ENCODE measurements at regions not wholly inside any gene's neighbourhood (a gene's known extent, or its start where the extent isn't known, plus 50 kb on each side); places are given as distances from the start of the nearest gene placed in this dataset.

DNA sequence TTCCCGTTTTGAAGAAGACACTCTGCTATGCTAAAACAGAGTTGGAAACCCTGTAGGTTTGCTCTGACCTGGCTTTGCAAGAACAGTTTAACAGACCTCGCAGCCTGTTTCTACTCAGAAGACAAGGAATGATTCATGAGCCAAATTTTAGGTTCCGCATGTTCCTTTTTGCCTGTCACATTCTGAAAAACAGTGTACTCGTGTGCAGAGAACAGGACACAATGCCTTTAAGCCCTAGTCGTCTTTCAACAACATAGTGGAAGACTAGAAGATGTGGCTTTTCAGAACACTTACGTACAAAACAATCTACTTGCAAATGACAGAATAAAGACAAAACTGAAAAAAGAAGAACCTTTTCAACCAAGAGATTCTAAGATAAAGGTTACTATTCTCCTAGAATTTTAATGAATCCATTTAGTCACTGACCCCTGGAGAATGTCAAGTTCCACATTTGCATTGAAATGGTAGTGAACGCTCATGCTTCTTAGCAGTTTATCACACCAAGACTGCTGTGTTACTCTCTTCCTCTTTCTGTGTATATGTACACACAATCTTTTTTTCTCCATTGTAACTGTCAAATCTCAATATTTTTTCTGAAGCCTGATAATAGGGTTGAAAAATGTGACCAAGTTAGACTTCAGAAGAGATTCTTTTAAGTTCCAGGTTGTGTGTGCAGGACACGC is 220.7 kb upstream of the NRSN1 start:
- no peak for DNase-seq
- no peak for ATAC-seq
- intact Hi-C loops (cut with micrococcal nuclease) = no loop called here

DNA sequence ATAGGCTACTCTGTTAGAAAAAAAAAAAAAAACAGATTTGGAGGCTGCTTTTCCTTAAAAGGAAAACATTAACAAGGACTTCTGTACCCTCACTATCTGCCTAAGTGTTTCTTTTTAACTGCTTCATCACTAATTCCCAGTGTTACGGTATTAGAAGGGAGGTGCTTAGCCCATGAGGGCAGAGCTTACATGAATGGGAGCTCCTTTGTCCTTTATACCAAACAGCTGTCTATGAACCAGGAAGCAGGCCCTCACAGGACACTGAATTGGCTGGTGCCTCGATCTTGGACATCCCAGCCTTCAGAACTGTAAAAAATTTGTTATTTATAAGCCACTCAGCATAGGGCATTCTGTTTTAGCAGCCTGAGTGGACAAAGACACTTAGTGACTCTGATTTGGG is 215.6 kb upstream of the NRSN1 start:
- ATAC-seq (no peak), DNase-seq (no peak)
- intact Hi-C loops (cut with micrococcal nuclease) = no loop called here

DNA sequence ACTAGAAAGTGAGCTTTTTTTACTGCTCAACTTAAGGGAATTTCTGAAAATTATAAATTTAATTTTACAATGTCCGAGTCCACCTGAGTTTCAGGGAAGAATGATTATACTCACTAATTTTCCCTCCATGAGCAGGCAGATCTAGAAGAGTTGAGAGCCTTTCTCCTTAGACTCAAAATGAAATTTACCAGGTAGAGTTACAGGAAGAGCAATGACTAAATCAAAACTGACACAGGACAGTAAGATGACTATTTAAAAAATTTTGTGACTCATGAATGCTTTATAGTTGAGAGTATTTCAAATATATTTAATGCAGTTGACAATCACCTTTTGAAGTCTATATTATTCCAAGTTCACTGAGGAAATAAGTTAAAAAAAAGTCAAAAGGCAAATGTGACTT is 198.1 kb upstream of the NRSN1 start:
- ATAC-seq (no peak), DNase-seq (no peak)
- intact Hi-C loops (cut with micrococcal nuclease) = no loop called here

DNA sequence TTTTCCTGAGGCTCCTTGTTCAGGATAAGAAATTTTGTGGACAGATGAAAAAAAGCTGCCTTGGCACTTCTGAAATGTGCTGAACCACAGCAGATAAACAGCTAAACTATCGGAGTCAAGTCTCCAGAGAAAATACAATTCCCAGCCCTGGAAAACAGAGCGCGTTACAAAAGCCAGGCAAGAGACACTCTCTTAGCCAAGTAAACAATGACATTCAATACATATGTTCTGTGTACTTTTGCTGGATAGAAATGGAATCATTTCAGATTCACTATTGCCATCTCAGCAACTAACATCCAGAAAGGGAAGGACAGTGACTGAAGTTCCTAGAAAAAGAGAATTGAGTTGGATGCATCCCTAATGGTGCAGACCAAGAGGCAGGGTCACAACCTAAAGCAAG is 196.8 kb upstream of the NRSN1 start:
- no peak for DNase-seq
- no peak for ATAC-seq
- intact Hi-C loops (cut with micrococcal nuclease) = no loop called here

DNA sequence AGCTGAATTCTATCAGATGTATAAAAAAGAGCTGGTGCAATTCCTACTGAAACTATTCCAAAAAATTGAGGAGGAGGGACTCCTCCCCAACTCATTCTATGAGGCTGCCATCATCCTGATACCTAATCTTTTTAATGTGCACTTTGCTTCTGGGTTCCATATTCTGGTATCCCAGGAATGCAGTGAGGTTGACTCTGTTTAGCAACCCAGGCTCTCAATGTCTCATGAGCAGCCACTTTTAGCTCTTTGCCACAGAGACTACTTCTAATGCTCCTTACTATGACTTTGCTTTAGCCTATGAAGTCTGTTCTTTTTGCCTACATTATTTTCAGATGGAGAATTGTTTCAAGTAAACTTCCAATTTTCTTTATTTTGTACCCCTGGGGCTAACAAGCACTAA is 185.5 kb upstream of the NRSN1 start:
- DNase-seq = no peak

DNA sequence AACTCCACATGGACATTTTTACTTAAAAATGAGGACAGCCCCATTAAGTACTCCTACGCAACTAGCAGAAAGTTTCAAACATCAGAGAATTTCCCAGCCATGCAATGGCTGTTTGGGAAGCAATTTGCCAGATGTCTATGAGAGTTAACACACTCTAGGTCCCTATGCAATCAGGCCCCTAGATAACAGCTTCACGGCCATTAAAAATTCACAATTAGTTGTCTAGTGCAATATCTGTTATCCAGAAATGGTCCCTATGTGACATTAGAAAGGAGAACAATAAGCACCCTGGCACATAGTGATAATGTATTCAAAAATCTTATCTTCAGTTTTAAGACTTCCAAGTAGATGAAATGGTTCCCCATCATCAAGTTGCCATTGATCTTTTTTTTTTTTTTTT is 174.3 kb upstream of the NRSN1 start:
- no peak for ATAC-seq
- intact Hi-C loops (cut with micrococcal nuclease) = no loop called here
- DNase-seq = no peak

More for the DNA sequence above, 185.5 kb upstream of the NRSN1 start:
- ATAC-seq = no peak
- intact Hi-C loops (cut with micrococcal nuclease) = no loop called here

DNA sequence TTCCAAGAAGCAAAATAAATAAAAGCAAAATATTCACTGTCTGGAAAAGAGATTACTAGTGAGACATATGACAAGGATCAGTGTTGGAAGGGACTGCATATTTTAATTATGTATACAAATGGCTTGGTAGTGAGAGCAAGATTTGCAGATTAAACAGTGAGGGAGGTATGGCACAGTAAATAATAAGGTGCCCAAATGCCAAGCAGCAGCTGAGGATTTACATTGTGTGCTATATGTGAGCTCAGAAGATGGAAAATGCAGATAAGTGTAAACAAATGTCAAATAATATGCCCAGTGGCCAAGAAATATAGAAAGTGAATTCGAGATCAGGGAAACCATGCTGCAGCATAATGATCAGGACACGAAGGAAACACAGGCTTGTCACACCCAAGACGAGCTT is 173.8 kb upstream of the NRSN1 start:
- intact Hi-C loops (cut with micrococcal nuclease) = no loop called here
- no peak for DNase-seq
- no peak for ATAC-seq

DNA sequence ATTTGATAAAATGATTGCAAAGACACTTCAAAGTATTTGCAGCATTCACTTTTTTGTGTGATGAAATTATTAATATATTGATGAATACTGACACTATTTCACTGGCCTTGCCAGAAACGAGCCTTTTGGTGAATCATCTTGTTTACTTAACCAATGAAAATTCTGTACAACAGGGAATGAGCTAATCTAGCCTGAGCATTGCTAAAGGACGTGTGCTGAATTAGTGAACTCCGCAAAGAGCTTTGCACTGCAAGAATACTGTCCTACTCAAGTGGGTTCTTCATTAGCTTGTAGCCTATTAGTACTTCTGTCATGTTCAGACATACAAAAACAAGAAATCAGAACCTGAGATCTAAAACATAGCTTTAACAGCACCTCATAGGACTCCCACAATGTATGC is 172.0 kb upstream of the NRSN1 start:
- ATAC-seq (no peak), DNase-seq (no peak)
- intact Hi-C loops (cut with micrococcal nuclease) = no loop called here

DNA sequence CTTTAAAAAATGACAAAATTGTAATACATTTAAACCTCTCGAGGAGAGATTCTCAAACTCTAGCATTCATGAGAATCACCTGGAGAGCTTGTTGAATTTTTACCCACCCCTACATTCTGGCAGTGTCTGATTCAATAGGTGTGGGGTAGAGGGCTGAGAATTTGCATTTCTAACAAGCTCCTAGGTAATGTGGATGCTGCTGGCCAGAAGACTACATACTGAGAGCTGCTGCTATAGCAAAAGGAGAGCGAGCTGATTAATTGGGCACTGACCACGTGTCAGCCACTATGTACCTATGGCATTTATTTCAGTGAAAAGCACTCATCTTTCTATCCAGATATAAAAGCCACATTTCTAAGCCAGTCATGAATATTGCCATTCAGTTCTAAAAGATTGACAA is 169.0 kb upstream of the NRSN1 start:
- no peak for DNase-seq
- no peak for ATAC-seq
- intact Hi-C loops (cut with micrococcal nuclease) = no loop called here

DNA sequence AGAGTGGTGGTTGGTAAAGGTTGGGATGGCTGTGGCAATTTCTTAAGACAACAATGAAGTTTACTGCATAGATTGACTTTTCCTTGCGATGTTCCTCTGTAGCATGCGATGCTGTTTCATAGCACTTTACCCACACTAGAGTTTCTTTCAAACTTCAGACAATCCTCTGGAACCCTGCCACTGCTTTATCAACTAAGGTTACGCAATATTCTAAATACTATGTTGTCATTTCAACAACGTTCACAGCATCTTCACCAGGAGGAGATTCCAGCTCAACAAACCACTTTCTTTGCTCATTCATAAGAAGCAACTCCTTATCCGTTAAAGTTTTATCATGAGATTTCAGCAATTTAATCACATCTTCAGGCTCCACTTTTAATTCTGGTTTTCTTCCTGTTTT is 161.2 kb upstream of the NRSN1 start:
- ATAC-seq (no peak), DNase-seq (no peak)
- intact Hi-C loops (cut with micrococcal nuclease) = no loop called here

DNA sequence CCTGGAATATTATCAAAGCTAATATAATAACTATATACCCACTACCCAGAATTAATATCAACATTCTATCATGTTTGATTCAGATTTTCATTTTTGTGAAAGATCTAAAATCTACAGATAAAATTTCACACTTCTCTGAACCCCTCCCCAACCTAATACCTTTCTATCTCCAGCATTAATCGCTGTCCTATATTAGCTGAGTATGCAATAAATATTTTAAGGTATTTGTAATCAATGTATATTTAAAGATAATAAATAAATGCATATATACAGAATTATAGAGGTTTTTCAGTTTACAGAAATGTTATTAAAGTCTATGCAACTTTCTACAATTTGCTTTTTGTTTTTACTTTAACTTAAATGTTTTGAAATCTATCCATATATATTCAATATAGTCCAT is 156.7 kb upstream of the NRSN1 start:
- ATAC-seq (no peak), DNase-seq (no peak)
- intact Hi-C loops (cut with micrococcal nuclease) = no loop called here

DNA sequence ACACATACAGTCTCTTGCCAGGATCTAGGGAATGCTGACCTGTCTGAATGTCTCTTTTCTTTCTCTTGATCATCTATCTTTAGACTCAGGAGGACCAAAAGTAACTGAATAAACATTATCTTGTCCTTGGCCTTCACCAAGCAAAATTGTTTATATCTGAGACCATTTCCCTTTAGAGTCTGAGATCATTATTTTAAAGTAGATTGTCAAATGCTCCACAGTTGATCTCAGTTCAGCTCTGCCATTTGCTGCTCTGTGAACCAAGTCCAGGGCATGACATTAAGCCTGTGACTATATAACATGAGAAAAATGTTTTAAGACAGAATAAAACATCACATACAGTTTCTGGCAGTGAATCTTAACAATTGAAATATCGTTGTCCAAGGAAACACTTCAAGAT is 148.3 kb upstream of the NRSN1 start:
- intact Hi-C loops (cut with micrococcal nuclease) = no loop called here
- no peak for ATAC-seq
- DNase-seq = no peak

DNA sequence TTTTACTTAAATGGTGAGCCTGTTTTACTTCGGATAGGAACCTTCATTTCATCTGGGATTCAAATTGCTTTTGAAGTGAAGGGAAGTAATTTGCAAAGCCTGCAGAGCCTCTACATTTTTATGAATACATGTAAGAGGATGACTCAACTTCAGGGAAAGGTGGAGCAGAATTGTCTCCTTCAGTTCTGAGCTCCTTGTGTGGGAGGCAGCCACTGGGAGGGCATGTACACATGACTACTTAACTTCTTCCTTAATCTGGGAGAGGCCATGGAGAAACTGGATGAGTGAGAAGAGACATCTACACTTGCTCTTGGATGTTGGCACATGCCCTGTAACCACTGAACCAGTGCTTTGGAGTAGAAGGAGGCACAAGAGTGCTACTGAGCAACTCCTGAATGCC is 145.1 kb upstream of the NRSN1 start:
- intact Hi-C loops (cut with micrococcal nuclease) = no loop called here
- ATAC-seq (no peak), DNase-seq (no peak)

DNA sequence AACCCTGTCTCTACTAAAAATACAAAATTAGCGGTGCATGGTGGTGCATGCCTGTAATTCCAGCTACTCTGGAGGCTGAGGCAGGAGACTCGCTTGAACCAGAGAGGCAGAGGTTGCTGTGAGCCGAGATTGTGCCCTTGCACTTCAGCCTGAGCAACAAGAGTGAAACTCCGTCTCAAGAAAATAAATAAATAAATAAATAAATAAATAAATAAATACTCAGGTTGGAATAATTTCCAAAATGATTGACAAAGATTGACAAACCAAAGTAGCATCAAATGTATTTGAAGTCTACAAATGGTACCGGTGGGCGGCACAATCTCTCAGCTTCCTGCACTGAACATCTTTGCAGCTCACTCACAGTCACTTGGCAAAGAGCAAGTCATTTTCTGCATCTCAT is 144.1 kb upstream of the NRSN1 start:
- DNase-seq (no peak), ATAC-seq (no peak)
- intact Hi-C loops (cut with micrococcal nuclease) = no loop called here

DNA sequence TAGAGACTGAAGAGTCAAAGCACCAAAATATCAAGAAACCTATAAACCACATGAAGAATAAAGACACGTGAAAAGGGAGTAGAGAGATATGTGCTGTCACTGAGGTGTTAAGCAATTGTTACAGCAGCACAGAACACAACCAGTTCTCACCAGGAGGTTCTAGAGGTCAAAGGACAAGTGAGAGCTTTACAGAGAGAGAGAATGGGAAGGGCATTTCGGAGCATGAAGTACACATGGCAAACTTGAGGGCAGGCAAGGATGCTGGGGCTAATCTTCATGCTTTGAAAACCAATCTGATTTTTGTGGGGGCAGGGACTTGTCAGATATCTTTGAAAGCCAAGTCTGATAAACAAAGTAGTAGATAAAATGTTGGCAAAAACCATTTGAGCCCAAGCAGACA is 142.3 kb upstream of the NRSN1 start:
- ATAC-seq (no peak), DNase-seq (no peak)
- intact Hi-C loops (cut with micrococcal nuclease) = no loop called here

DNA sequence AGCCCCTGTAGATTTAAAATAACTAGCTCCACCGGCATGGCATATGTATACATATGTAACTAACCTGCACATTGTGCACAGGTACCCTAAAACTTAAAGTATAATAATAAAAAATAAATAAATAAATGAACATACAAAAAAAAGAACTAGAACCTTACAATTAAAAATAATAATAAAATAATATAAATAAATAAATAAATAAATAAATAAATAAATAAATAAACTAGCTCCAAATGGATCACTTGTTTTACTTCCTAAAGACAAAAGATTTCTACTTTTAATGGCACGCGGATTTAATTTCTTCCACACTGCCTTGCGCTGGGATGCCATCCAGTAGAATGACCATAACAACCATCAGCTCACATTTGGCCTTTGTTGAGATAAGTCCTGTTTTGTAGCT is 141.0 kb upstream of the NRSN1 start:
- no peak for DNase-seq
- no peak for ATAC-seq
- intact Hi-C loops (cut with micrococcal nuclease) = no loop called here

DNA sequence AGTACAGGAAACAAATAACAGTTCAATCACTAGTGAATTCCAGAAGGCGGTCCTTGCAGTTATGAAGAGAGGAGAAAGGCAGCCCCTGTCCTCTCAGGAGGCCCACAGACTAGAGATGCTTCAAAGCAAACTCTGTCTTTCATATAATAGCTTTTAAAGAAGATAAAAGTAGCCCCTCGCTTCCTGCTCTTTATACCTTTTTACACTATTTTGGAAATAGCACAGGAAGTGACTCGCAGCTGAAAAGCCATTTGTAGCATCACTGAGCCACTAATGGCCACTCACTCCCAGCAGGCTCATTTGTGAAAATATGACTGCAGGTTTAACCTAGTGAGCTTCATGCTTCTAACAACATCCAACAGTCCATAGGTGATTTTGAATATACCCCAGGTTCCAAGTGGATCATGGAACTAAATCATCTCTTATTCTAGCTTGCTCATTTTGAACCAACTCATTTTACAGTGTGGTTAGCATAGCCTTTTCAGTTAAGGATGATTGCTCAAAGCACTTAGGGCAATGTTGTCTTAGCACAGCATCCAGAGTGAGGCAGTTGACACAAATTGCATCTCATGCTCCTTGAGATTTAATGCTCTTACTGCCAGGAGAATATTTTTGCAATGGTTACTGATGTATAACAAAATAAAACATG is 136.0 kb upstream of the NRSN1 start:
- DNase-seq (no peak), ATAC-seq (no peak)
- intact Hi-C loops (cut with micrococcal nuclease) = no loop called here

DNA sequence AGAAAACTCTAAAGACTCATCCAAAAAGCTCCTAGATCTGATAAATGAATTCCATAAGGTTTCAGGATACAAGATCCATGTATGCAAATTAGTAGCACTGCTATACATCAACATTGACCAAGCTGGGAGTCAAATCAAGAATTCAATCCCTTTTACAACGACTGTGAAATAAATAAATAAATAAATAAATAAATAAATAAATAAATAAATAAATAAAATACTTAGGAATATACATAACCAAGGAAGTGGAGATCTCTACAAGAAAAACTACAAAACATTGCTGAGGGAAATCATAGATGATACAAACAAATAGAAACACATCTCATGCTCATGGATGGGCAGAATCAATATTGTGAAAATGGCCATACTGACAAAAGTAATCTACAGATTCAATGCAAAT is 132.0 kb upstream of the NRSN1 start:
- intact Hi-C loops (cut with micrococcal nuclease) = no loop called here
- DNase-seq (no peak), ATAC-seq (no peak)

DNA sequence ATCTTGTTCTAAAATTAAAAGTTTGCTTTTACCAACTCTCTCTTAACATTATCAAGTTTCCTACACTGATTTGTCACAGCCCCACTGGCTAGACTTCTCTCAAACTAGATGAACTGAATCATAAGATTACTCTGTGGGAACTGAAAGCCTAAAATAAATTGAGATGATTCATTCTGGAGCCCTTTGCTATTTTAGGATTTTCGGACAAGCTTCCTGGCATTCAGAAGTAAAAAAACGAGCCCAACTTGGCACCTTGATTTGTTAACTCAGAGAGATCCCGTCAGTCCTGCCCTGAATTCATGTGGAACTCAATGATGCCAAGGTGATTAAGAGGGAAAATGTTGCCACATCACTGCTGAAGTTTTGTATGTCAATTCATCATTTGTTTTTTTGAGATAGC is 122.0 kb upstream of the NRSN1 start:
- peak; percentile 88 for ATAC-seq
- intact Hi-C loops (cut with micrococcal nuclease) = no loop called here
- DNase-seq = no peak

DNA sequence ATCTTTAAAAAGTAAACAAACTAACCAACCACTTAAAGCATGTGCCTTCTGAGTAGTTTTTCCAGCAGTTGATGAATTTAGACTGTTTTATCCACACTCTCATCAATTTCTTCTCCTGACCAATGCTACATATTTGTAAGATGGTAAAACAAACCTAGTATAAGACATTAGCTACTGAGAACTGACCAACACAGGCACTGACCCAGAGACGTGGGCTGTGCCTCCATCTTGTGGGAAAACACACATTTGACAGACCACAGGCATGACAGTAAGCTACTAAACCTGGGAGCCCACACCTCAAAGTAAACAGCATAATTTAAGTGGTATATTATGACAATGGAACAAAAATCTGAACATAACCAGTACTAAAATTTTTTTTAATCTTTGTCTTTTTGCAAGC is 121.4 kb upstream of the NRSN1 start:
- peak; percentile 62 for ATAC-seq
- DNase-seq = no peak
- intact Hi-C loops (cut with micrococcal nuclease) = no loop called here

DNA sequence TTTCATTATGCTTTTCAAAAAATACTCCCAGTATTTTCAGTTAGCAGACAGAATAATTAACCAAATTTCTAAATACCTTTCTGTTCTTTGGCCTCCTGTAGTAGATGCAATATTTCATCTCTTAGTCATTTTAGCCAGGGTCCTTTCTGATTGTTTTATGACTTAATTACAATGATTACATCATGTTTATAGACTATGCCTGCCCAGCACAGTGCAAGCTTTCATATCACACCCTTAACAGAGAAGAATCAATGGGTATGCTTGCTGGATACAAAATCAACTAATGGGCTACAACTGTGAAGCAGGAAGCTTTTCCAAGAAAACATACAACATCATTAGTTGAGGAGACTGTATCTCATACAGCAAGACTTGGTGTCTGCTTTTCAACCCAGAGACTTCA is 119.8 kb upstream of the NRSN1 start:
- ATAC-seq = no peak
- intact Hi-C loops (cut with micrococcal nuclease) = no loop called here
- DNase-seq = no peak

DNA sequence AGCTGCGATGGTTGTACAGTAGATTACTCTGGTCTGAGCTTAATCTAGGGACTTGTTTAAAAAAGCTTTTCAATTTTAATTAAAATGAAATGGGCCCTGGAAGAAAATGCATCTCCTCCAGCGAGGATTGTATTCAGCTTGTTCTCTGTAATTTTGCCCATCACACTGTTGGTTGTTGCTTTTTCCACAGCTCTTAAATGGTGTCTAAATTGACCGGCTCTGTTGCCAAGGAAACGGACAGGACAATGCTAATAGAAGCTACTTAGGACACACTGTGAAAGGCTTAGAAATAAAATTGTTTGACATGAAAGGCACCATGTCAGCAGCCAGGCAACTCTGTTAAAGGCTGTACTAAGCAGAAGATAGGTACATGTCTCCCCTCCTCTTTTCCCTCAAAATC is 116.7 kb upstream of the NRSN1 start:
- no peak for DNase-seq
- no peak for ATAC-seq
- intact Hi-C loops (cut with micrococcal nuclease) = no loop called here

Data from left ventricle myocardium superior (tissue), 1 donor.